ENCODE measurements at regions not wholly inside any gene's neighbourhood (a gene's known extent, or its start where the extent isn't known, plus 50 kb on each side); places are given as distances from the start of the nearest gene placed in this dataset.

DNA sequence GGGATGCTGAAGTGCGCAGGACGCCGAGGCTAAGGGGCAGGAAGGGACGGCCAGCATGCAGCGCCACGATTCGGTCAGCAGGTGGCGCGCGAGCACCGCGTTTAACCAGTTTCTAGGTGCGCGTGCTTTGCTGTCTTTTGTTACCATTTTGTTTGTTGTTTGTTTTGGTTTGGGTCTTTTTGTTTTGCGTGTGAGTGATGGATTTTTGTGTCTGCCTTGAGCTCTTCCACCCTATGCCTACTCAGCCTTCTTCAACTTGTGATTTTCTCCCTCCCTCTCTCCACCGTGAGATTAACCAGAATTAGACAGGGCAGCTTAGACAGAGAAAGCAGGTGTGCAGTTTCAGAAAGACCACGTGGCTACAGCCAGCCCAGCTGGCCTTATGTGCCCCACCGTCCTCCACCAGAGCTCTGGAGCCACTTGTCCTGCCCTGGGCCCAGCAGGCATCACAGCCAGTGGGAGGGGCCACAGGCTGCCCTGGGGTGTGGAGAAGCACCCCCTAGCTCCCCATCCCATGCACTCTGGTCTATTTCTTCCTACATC, 180.2 kb downstream of the RNF144A start (continued):
- TF ChIP-seq MGA (IDR thresholded peaks at IDR 0.05): peak; percentile 16; the same call in 1 of the 2 replicates
- TF ChIP-seq PPARD (CRISPR knock-in tag; IDR thresholded peaks at IDR 0.05): no peak
- TF ChIP-seq YY1 (IDR thresholded peaks at IDR 0.05; ENCODE audit: borderline replicate concordance in 1 of 3, control insufficient read depth in 1 of 3, extremely low read depth in 1 of 3, insufficient read depth in 3 of 3, insufficient read length in 1 of 3, insufficient replicate concordance in 2 of 3, low read depth in 1 of 3, low read length in 2 of 3): peak in 1 of 3 experiments; percentile 39
- TF ChIP-seq U2AF1 (optimal IDR thresholded peaks at IDR 0.05; ENCODE audit: low read depth, low read length): no peak
- TF ChIP-seq E2F1 (CRISPR knock-in tag; IDR thresholded peaks at IDR 0.05): no peak
- TF ChIP-seq, protein P1, sequence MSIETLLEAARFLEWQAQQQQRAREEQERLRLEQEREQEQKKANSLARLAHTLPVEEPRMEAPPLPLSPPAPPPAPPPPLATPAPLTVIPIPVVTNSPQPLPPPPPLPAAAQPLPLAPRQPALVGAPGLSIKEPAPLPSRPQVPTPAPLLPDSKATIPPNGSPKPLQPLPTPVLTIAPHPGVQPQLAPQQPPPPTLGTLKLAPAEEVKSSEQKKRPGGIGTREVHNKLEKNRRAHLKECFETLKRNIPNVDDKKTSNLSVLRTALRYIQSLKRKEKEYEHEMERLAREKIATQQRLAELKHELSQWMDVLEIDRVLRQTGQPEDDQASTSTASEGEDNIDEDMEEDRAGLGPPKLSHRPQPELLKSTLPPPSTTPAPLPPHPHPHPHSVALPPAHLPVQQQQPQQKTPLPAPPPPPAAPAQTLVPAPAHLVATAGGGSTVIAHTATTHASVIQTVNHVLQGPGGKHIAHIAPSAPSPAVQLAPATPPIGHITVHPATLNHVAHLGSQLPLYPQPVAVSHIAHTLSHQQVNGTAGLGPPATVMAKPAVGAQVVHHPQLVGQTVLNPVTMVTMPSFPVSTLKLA (conservative IDR thresholded peaks at IDR 0.05): peak; percentile 38 to 56; a peak in 3 of 4 replicates
- TF ChIP-seq, protein P2, sequence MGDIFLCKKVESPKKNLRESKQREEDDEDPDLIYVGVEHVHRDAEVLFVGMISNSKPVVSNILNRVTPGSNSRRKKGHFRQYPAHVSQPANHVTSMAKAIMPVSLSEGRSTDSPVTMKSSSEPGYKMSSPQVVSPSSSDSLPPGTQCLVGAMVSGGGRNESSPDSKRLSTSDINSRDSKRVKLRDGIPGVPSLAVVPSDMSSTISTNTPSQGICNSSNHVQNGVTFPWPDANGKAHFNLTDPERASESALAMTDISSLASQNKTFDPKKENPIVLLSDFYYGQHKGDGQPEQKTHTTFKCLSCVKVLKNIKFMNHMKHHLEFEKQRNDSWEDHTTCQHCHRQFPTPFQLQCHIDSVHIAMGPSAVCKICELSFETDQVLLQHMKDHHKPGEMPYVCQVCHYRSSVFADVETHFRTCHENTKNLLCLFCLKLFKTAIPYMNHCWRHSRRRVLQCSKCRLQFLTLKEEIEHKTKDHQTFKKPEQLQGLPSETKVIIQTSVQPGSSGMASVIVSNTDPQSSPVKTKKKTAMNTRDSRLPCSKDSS (IDR thresholded peaks at IDR 0.05; ENCODE audit: low read depth, partially characterized antibody): no peak
- TF ChIP-seq, protein P3, sequence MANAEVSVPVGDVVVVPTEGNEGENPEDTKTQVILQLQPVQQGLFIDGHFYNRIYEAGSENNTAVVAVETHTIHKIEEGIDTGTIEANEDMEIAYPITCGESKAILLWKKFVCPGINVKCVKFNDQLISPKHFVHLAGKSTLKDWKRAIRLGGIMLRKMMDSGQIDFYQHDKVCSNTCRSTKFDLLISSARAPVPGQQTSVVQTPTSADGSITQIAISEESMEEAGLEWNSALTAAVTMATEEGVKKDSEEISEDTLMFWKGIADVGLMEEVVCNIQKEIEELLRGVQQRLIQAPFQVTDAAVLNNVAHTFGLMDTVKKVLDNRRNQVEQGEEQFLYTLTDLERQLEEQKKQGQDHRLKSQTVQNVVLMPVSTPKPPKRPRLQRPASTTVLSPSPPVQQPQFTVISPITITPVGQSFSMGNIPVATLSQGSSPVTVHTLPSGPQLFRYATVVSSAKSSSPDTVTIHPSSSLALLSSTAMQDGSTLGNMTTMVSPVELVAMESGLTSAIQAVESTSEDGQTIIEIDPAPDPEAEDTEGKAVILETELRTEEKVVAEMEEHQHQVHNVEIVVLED (CRISPR knock-in tag; IDR thresholded peaks at IDR 0.05): no peak

Data from K562 (cell line).